Lung (tissue), 11 donors: ENCODE measurements at regions not wholly inside any gene's neighbourhood (a gene's known extent, or its start where the extent isn't known, plus 50 kb on each side); places are given as distances from the start of the nearest gene placed in this dataset.

Experiments
- ATAC-seq: fragments of 200-7000 bp; cut with Tn5 transposase; one replicate; pipeline ENCODE4 v1.9.1; 2020; ENCODE audit warnings: moderate number of reproducible peaks; ENCODE audit not compliant: insufficient read depth, low FRiP score
- DNase-seq, 3 donors: peaks; one replicate each; pipeline ENCODE4 v3.0.0-alpha.2; 2013 to 2017
- H3K27ac ChIP-seq, 2 donors: one replicate each; pipeline ENCODE4 v1.5.1; 2013; ENCODE audit warnings: mild to moderate bottlenecking in 2 of 2, moderate library complexity in 2 of 2, control low read depth in 1 of 2, inconsistent platforms in 1 of 2, low read depth in 1 of 2, low read length in 1 of 2
- H3K27me3 ChIP-seq, 3 donors: one replicate each; pipeline ENCODE4 v1.5.1; 2013; ENCODE audit warnings: low read length in 2 of 3; ENCODE audit not compliant: control insufficient read depth in 3 of 3, insufficient read depth in 3 of 3
- H3K36me3 ChIP-seq, 4 donors: one replicate each; pipeline ENCODE4 v1.5.1; 2013; ENCODE audit warnings: low read length in 4 of 4, mild to moderate bottlenecking in 1 of 4, moderate library complexity in 1 of 4; ENCODE audit not compliant: control insufficient read depth in 4 of 4, insufficient read depth in 4 of 4
- H3K4me1 ChIP-seq, 5 donors: one replicate each; pipeline ENCODE4 v1.5.1; 2013; ENCODE audit warnings: low read length in 5 of 5, mild to moderate bottlenecking in 2 of 5, moderate library complexity in 1 of 5; ENCODE audit not compliant: control insufficient read depth in 5 of 5, insufficient read depth in 5 of 5
- H3K4me3 ChIP-seq: one replicate; pipeline ENCODE4 v1.5.1; 2013; ENCODE audit warnings: mild to moderate bottlenecking, control low read depth, moderate library complexity
- H3K9ac ChIP-seq, 2 donors: one replicate each; pipeline ENCODE4 v1.5.1; 2013; ENCODE audit warnings: low read length in 2 of 2, control low read depth in 1 of 2; ENCODE audit not compliant: insufficient read depth in 1 of 2
- H3K9me3 ChIP-seq, 4 donors: one replicate each; pipeline ENCODE4 v1.5.1; 2013; ENCODE audit warnings: low read length in 3 of 4, mild to moderate bottlenecking in 1 of 4, moderate library complexity in 1 of 4; ENCODE audit not compliant: control insufficient read depth in 4 of 4, insufficient read depth in 3 of 4
- CTCF ChIP-seq: IDR thresholded peaks from 2 replicates; pipeline ENCODE4 v1.5.1; 2012; ENCODE audit warnings: mild to moderate bottlenecking; ENCODE audit errors: control extremely low read depth, extremely low read depth
- WGBS, 2 donors: extraction: QIAGEN DNeasy Blood & Tissue Kit; methylation state at CpG; one replicate each; pipeline ENCODE4 v1.1.7; 2013; 5-methylcytosine and 5-hydroxymethylcytosine counted together
- donor health status: control.
- donor health status: control.
- donor health status: Bipolar disorder and iron deficiency.
- donor health status: healthy.
- donor health status: DM: yes; HTN: yes; CAD: no.

DNA sequence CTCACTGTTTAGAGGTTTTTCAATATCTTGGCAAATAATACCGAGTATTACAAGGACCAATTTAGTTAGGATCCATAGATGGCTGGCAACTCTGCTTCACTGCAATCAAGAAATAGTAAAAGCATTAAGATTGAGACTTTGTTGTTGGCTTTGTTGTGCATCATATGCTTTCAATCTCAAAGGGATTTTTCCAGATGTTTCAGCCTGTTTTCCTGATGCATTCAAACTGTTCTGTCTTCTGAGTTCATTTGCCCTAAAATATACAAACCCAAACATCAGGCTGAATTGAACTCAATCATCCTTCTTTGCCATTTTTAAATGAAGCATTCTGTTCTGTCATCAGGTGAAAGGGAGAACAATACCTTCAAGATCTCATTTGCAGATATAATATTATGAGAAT, 248.7 kb downstream of the TTLL7 start:
- Histone ChIP-seq H3K9me3 (no peaks in the 10 kb centered on the region), H3K27ac (no peak overlapping the region), H3K4me3 (no peak overlapping the region), H3K27me3 (no peaks in the 10 kb centered on the region), H3K4me1 (no peaks in the 10 kb centered on the region), H3K9ac (no peak overlapping the region), H3K36me3 (no peaks in the 10 kb centered on the region)
- DNase-seq, result peak in 2 of 3 donors; percentile 54 to 71
- no peak for TF ChIP-seq CTCF
- 82 to 86% methylated on average over 1 of the region's 1 CpG for WGBS, 2 donors
- no peak for ATAC-seq

DNA sequence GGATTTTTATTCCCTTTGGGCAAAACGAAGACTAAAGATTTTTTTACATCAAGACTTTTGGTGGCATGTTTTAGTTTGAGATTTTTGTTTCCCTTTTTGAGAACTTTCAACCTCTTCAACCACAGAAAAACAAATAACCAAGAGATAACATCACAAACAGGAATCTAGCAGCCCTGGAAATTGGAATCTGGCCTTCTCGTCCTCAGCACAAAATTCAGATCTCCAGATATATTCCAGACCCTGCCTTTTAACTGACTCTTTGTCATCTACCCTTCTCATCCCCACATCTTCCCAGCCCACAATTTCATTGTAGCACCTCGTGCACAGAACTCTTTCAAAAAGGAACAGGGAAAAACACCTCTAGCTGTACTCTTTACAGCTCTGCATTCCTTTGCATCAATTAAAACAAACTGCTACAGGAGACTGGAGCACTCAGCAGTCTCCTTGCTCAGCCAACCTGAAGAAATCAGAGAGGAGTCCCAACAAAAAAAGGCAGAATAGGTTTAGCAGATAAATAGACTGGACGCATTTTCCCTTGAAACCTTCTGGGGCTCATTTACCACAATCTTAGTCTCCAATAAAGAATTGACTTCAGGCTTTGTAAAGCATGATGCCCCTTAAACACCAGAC, 251.0 kb downstream of the TTLL7 start:
- no peaks in the 10 kb centered on the region for H3K36me3 ChIP-seq
- no peak for TF ChIP-seq CTCF
- H3K4me3 ChIP-seq, result no peak overlapping the region
- no peak for ATAC-seq
- 67 to 78% methylated on average over 4 of the region's 4 CpGs for WGBS, 2 donors
- no peak overlapping the region for H3K27ac ChIP-seq
- no peaks in the 10 kb centered on the region for H3K9me3 ChIP-seq
- DNase-seq, result no peak
- H3K27me3 ChIP-seq, result no peaks in the 10 kb centered on the region
- no peaks in the 10 kb centered on the region for H3K4me1 ChIP-seq
- H3K9ac ChIP-seq, result no peak overlapping the region

GRCh38 chr1:83746234-83746633, 252.7 kb downstream of the TTLL7 start:
- Histone ChIP-seq H3K27me3 (no peaks in the 10 kb centered on the region), H3K4me1 (no peaks in the 10 kb centered on the region), H3K9ac (no peak overlapping the region), H3K36me3 (no peaks in the 10 kb centered on the region), H3K4me3 (no peak overlapping the region), H3K27ac (no peak overlapping the region), H3K9me3 (no peaks in the 10 kb centered on the region)
- ATAC-seq (no peak), DNase-seq (no peak)
- WGBS, 2 donors, result 88 to 92% methylated on average over 5 of the region's 5 CpGs
- TF ChIP-seq CTCF, result no peak

DNA sequence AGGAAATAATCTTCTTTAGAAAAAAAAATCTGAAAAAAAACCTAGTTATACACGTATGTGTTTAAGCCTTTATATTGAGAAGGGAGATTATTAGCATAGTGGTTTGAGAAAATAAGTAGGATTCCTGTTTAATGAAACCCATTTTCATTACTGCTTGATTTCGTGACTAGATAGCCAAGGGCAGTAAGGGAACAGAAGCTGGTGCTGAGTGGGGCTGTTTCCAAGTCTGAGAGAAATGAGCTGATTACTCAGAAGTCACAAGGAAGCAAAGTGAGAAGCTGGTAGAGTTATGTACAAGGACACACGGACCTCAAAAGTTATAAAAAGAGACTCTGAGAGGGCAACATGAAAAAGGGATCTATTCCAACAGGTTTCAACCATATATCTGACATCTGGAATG, 256.5 kb downstream of the TTLL7 start:
- no peak overlapping the region for H3K9ac ChIP-seq
- DNase-seq (no peak), ATAC-seq (no peak)
- no peaks in the 10 kb centered on the region for H3K4me1 ChIP-seq
- no peaks in the 10 kb centered on the region for H3K36me3 ChIP-seq
- 66 to 79% methylated on average over 3 of the region's 3 CpGs for WGBS, 2 donors
- TF ChIP-seq CTCF, result no peak
- no peaks in the 10 kb centered on the region for H3K9me3 ChIP-seq
- no peak overlapping the region for H3K27ac ChIP-seq
- H3K27me3 ChIP-seq, result no peaks in the 10 kb centered on the region
- H3K4me3 ChIP-seq, result no peak overlapping the region
